HG02943 (cell line): ENCODE measurements at regions not wholly inside any gene's neighbourhood (a gene's known extent, or its start where the extent isn't known, plus 50 kb on each side); places are given as distances from the start of the nearest gene placed in this dataset.
"Not testable (repeated sequence)": the region's sequence is repeated elsewhere in the genome, so short reads cannot be mapped to it uniquely, and the experiment has no call there.

Source experiments
- ATAC-seq: cut with Tn5 transposase; IDR thresholded peaks from one replicate; pipeline ENCODE4 v1.9.1; 2021; ENCODE audit warnings: mild to moderate bottlenecking, low read depth, moderate library complexity; ENCODE audit not compliant: unreplicated experiment

GRCh38 chr6:6993503-6994237 lies 114.1 kb upstream of the RREB1 start:
- no peak for ATAC-seq

GRCh38 chr6:6994796-6995195 lies 113.0 kb upstream of the RREB1 start:
- ATAC-seq: no peak

DNA sequence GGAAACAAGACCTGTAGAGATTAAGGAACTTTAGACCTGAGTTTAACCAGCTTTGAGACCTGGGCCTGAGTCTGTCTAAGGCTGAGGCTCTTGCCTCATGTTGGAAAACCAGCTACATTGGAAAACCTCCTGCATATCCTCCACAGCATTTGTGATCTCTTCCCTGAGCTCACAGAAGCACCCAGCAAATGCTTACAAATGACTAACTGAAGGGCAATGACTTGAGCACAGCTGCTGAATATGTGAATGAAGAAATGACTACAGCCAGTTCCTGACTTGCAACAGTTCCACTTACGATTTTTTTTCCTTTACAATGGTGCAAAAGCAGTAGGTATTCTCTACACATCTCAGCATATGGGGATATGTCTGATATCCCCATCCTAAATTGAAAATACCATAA lies 112.4 kb upstream of the RREB1 start:
- no peak for ATAC-seq

DNA sequence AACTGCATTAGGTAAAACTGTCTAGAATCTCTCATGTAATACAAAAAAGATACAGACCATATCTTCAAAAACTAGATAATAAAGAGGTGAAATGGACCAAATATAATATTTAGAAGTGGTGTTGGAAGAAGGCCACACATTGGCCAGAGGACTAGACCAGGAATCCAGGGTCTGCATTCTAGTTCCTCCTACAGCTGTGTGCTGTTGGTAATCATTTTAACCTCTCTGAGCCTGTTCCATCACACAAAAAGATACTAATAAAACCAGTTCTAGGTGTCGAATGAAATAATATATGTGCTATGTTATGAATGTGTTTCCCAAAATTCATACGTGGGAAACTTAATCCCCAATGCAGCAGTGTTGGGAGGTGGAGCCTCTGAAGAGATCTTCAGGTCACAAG lies 111.6 kb upstream of the RREB1 start:
- ATAC-seq: no peak

DNA sequence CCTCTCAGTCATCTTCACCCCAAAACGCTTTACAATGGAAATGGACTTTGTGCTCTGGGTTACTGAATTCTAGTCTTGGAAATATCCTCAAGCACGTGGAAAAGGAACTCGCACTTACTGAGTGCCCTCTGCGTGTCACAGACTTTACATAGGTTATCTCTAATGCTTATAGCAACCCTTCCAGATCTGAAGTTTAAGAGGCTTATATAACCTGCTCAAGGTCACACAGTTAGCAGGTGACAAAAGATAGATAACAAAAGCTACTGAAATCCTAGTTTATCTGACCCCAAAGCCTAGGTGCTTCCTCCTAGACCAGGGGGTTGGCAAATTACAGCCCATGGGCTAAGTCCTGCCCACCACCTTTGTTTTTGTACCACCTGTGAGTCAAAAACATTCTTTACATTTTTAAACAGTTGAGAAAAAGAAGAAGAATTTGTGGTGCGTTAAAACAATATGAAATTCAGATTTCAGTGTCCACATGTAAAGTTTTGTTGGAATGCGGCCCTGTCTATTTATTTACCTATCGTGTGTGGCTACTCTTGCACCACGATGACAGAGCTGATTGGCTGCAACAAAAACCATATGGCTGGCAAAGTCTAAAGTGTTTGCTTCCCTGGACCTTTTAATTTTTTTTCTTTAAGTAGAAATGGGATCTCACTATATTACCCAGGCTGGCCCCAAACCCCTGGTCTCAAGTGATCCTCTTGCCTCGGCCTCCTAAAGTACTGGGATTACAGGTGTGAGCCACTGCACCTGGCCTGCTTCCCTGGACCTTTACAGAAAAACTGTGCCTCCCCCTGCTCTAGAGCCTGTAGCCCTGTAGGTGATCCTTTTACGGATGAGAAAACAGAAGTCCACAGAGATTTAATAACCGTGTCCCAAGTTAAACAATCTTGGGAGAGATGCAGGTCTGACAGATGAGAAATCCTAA lies 110.2 kb upstream of the RREB1 start:
- ATAC-seq: no peak

DNA sequence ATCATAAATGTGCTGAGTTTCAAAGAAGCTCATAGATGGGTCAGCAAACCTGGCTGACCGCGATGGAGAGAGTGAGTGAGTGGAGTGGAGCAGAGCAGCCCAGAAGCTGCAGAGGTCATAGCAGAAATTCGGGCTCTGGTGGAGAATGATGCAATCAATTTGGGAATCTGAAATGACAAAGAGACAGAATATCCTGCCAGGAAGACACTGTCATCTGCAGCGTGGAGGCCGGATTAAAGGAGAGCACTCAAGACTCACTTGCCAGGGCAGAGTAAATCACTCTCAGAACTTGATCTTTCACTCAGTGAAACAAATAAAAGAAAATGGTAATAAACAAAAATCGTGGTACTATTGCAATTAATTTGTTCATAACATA lies 109.6 kb upstream of the RREB1 start:
- no peak for ATAC-seq

- no peak for ATAC-seq
Measured at GRCh38 chr6:7000825-7001777, 106.7 kb upstream of the RREB1 start.

GRCh38 chr6:7003041-7003440 lies 104.7 kb upstream of the RREB1 start:
- ATAC-seq: no peak

DNA sequence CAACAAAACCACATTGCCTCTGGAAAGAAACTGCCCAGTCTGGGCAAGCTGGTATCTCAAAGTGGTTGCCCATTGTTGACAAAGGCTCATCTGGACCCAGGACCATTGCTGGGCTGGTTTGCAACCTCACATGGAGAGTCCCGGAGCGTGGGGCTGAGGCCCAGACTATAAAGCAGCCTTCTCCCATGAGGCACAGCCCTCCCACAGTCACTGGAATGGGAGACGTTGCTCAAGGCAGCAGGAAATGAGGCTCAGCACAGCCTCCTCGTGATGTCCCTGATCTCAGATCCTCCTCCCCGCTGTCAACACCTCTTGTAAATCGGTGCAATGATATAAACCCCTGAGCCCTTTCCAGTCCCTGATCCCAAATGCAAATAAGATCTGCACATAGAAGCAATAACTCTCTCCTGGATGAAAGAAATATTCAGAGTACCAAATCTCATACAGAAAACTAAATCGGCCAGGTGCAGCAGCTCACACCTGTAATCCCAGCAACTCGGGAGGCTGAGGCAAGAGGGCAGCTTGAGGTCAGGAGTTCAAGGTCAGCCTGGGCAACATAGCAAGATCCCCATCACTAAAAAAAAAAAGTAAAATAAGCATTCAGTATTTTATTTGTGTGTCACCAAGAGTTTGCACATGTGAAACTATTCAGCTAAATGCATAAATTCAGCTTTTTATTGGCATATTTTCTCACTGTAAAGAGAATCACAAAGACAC lies 103.0 kb upstream of the RREB1 start:
- ATAC-seq: no peak

GRCh38 chr6:7006515-7007191 lies 101.1 kb upstream of the RREB1 start:
- ATAC-seq: no peak

- no peak for ATAC-seq
Measured at GRCh38 chr6:7008451-7008988, 99.2 kb upstream of the RREB1 start.

- ATAC-seq: no peak
Measured at GRCh38 chr6:7016226-7016625, 91.5 kb upstream of the RREB1 start.

- ATAC-seq: no peak
Measured at GRCh38 chr6:7021301-7021700, 86.5 kb upstream of the RREB1 start.

DNA sequence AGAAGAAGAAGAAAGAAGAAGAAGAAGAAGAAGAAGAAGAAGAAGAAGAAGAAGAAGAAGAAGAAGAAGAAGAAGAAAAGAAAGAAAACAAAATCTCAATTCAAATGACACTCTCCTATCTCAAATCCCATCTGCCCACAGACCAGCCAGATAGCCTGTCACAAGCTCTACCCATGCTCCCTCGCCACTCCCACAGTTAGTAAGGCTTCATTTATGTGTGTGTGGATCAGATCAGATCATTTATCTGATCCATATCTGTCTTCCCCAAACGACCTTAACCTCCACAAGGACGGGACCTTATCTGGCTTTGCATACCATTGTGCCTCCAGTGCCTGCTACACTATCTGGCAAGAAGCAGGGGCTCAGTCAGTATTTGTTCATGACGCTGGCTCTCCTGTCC lies 81.9 kb upstream of the RREB1 start:
- no peak for ATAC-seq

DNA sequence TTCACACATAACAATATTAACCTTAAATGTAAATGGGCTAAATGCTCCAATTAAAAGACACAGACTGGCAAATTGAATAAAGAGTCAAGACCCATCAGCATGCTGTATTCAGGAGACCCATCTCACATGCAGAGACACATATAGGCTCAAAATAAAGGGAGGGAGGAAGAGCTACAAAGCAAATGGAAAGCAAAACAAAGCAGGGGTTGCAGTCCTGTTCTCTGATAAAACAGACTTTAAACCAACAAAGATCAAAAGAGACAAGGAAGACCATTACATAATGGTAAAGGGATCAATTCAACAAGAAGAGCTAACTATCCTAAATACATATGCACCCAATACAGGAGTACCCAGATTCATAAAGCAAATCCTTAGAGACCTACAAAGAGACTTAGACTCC lies 78.8 kb upstream of the RREB1 start:
- not testable (repeated sequence) for ATAC-seq

- ATAC-seq: not testable (repeated sequence)
Measured at GRCh38 chr6:7030968-7031367, 76.8 kb upstream of the RREB1 start.

DNA sequence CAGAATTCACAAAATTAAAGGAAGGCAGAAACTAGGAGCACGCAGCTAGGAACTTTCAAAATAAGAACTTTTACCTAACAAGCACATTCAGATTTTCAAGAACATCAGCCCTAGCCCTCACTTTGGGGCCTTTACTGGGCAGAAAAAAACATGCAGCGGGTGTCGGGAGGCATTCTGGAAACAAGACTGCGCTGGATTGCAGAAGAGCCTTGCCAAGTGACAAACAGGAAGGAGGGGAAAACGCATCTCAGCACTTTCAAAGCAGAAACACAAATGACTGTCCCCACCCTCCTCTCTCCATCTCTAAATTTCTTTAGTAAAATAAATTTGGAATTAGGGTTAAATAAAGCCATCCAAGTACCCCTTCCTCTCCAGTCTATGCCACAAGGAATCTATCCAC lies 74.6 kb upstream of the RREB1 start:
- no peak for ATAC-seq

GRCh38 chr6:7034055-7034454 lies 73.7 kb upstream of the RREB1 start:
- ATAC-seq: no peak

GRCh38 chr6:7035837-7036249 lies 71.9 kb upstream of the RREB1 start:
- ATAC-seq: no peak
